ENCODE measurements at regions not wholly inside any gene's neighbourhood (a gene's known extent, or its start where the extent isn't known, plus 50 kb on each side); places are given as distances from the start of the nearest gene placed in this dataset.

DNA sequence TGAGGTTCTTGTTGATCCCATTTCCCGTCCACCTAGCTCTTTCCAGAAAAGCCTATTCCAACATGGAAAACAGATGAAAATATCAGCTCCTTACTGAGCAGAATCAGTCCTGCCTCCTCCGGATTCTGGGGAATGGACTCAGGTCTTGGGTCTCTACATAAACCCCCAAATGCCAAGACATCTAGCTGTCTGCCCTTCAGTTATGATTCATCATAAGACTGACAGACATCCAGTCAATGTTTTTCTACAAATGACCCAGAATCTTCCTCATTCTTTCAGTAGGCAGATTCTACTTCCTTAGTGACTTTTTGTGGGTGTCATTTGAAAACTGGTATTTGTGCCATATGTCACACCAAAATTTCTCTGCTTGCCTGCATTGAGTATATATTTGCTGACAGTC lies 103.0 kb upstream of the TGFBR2 start:
- TF ChIP-seq, protein P1, sequence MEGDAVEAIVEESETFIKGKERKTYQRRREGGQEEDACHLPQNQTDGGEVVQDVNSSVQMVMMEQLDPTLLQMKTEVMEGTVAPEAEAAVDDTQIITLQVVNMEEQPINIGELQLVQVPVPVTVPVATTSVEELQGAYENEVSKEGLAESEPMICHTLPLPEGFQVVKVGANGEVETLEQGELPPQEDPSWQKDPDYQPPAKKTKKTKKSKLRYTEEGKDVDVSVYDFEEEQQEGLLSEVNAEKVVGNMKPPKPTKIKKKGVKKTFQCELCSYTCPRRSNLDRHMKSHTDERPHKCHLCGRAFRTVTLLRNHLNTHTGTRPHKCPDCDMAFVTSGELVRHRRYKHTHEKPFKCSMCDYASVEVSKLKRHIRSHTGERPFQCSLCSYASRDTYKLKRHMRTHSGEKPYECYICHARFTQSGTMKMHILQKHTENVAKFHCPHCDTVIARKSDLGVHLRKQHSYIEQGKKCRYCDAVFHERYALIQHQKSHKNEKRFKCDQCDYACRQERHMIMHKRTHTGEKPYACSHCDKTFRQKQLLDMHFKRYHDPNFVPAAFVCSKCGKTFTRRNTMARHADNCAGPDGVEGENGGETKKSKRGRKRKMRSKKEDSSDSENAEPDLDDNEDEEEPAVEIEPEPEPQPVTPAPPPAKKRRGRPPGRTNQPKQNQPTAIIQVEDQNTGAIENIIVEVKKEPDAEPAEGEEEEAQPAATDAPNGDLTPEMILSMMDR (IDR thresholded peaks at IDR 0.05; ENCODE audit: insufficient read depth, low read length, poor library complexity, severe bottlenecking), result no peak
- TF ChIP-seq EZH2phosphoT487 (conservative IDR thresholded peaks at IDR 0.05; ENCODE audit: low read length), result no peak

Measured in SU-DHL-6 (cell line).